Liver (tissue), 8 donors: ENCODE measurements at regions not wholly inside any gene's neighbourhood (a gene's known extent, or its start where the extent isn't known, plus 50 kb on each side); places are given as distances from the start of the nearest gene placed in this dataset.

Source experiments
- DNase-seq: peaks from one replicate; pipeline ENCODE4 v3.0.0-alpha.2; 2017; ENCODE audit warnings: low spot score
- H3K27ac ChIP-seq, 2 donors: one replicate each; pipeline ENCODE4 v1.7.0; 2013; ENCODE audit warnings: inconsistent platforms in 2 of 2, low read length in 2 of 2, control low read depth in 1 of 2, low read depth in 1 of 2, mild to moderate bottlenecking in 1 of 2
- H3K27me3 ChIP-seq, 4 donors: one replicate each; pipeline versions ENCODE4 v1.6.1 to v1.7.0; 2013; ENCODE audit warnings: low read length in 3 of 4, inconsistent platforms in 1 of 4, mild to moderate bottlenecking in 1 of 4, moderate library complexity in 1 of 4; ENCODE audit not compliant: control insufficient read depth in 4 of 4, insufficient read depth in 4 of 4
- H3K36me3 ChIP-seq, 4 donors: one replicate each; pipeline versions ENCODE4 v1.6.1 to v1.7.0; 2013; ENCODE audit warnings: low read length in 3 of 4, mild to moderate bottlenecking in 3 of 4, low read depth in 1 of 4, moderate library complexity in 1 of 4; ENCODE audit not compliant: control insufficient read depth in 4 of 4, insufficient read depth in 3 of 4
- H3K4me1 ChIP-seq, 4 donors: one replicate each; pipeline versions ENCODE4 v1.6.1 to v1.7.0; 2013; ENCODE audit warnings: low read length in 3 of 4, mild to moderate bottlenecking in 3 of 4, moderate library complexity in 1 of 4; ENCODE audit not compliant: control insufficient read depth in 4 of 4, insufficient read depth in 4 of 4
- H3K4me3 ChIP-seq, 3 donors: one replicate each; pipeline versions ENCODE4 v1.6.1 to v1.7.0; 2013; ENCODE audit warnings: low read length in 3 of 3, control low read depth in 1 of 3, low read depth in 1 of 3, mild to moderate bottlenecking in 1 of 3
- H3K9ac ChIP-seq, 2 donors: one replicate each; pipeline ENCODE4 v1.7.0; 2013; ENCODE audit warnings: low read length in 2 of 2, mild to moderate bottlenecking in 2 of 2, moderate library complexity in 2 of 2, control low read depth in 1 of 2, low read depth in 1 of 2
- H3K9me3 ChIP-seq, 4 donors: one replicate each; pipeline versions ENCODE4 v1.6.1 to v1.7.0; 2013; ENCODE audit warnings: low read length in 3 of 4; ENCODE audit not compliant: control insufficient read depth in 4 of 4
- ATF3 ChIP-seq: IDR thresholded peaks from 2 replicates; pipeline ENCODE4 v1.6.1; 2016; ENCODE audit warnings: antibody characterized with exemption
- CTCF ChIP-seq: fragments of 150-350 bp; IDR thresholded peaks from 2 replicates; pipeline ENCODE4 v1.5.1; 2017; ENCODE audit warnings: improper control_type of control experiment, low read depth, low read length; ENCODE audit not compliant: missing input control
- EGR1 ChIP-seq, 2 donors: IDR thresholded peaks; 2 replicates each; pipeline ENCODE4 v1.6.1; 2016 to 2018; ENCODE audit warnings: antibody characterized with exemption in 2 of 2, low read depth in 2 of 2
- FOXA1 ChIP-seq: IDR thresholded peaks from 2 replicates; pipeline ENCODE4 v1.6.1; 2016; ENCODE audit warnings: antibody characterized with exemption
- FOXA2 ChIP-seq: IDR thresholded peaks from 2 replicates; pipeline ENCODE4 v1.6.1; 2016; ENCODE audit warnings: antibody characterized with exemption
- GABPA ChIP-seq, 2 donors: IDR thresholded peaks in 1 of 2; conservative IDR thresholded peaks in 1 of 2; 2 replicates each; pipeline ENCODE4 v1.6.1; 2016; ENCODE audit warnings: antibody characterized with exemption in 2 of 2, mild to moderate bottlenecking in 1 of 2, moderate library complexity in 1 of 2
- HNF4A ChIP-seq, 2 donors: conservative IDR thresholded peaks; 2 replicates each; pipeline ENCODE4 v1.6.1; 2016; ENCODE audit warnings: antibody characterized with exemption in 2 of 2, mild to moderate bottlenecking in 2 of 2
- HNF4G ChIP-seq: IDR thresholded peaks from 2 replicates; pipeline ENCODE4 v1.6.1; 2016; ENCODE audit warnings: antibody characterized with exemption
- JUND ChIP-seq, 2 donors: IDR thresholded peaks; 2 replicates each; pipeline ENCODE4 v1.6.1; 2016; ENCODE audit warnings: antibody characterized with exemption in 2 of 2
- MAX ChIP-seq: IDR thresholded peaks from 2 replicates; pipeline ENCODE4 v1.6.1; 2016; ENCODE audit warnings: antibody characterized with exemption
- NR2F2 ChIP-seq: IDR thresholded peaks from 2 replicates; pipeline ENCODE4 v1.6.1; 2016; ENCODE audit warnings: antibody characterized with exemption
- RAD21 ChIP-seq, 2 donors: IDR thresholded peaks; 2 replicates each; pipeline ENCODE4 v1.6.1; 2016; ENCODE audit warnings: antibody characterized with exemption in 2 of 2, mild to moderate bottlenecking in 2 of 2
- REST ChIP-seq: IDR thresholded peaks from 2 replicates; pipeline ENCODE4 v1.6.1; 2016; ENCODE audit warnings: antibody characterized with exemption, mild to moderate bottlenecking
- RXRA ChIP-seq, 2 donors: IDR thresholded peaks; 2 replicates each; pipeline ENCODE4 v1.6.1; 2017 to 2018; ENCODE audit warnings: antibody characterized with exemption in 2 of 2, mild to moderate bottlenecking in 1 of 2
- SP1 ChIP-seq: IDR thresholded peaks from 2 replicates; pipeline ENCODE4 v1.6.1; 2018; ENCODE audit warnings: antibody characterized with exemption, mild to moderate bottlenecking
- TAF1 ChIP-seq: conservative IDR thresholded peaks from 2 replicates; pipeline ENCODE4 v1.6.1; 2016; ENCODE audit warnings: antibody characterized with exemption, mild to moderate bottlenecking
- YY1 ChIP-seq: IDR thresholded peaks from 2 replicates; pipeline ENCODE4 v1.6.1; 2016; ENCODE audit warnings: antibody characterized with exemption, mild to moderate bottlenecking
- ZBTB33 ChIP-seq: IDR thresholded peaks from 2 replicates; pipeline ENCODE4 v1.6.1; 2016; ENCODE audit warnings: antibody characterized with exemption
- WGBS: extraction: QIAGEN DNeasy Blood & Tissue Kit; methylation state at CpG from one replicate; pipeline ENCODE4 v1.1.7; 2013; 5-methylcytosine and 5-hydroxymethylcytosine counted together
- donor health status: healthy.
- donor health status: healthy.
- donor health status: healthy.
- donor health status: healthy.
- donor health status: healthy.

- no peak overlapping the region for H3K9ac ChIP-seq
- no peak overlapping the region for H3K27ac ChIP-seq
- TF ChIP-seq FOXA1 (no peak), RAD21 (IDR thresholded peaks at IDR 0.05) (peak in 1 of 2 donors; percentile 45), JUND (IDR thresholded peaks at IDR 0.05) (no peak)
- no peaks in the 10 kb centered on the region for H3K36me3 ChIP-seq
- 93% methylated on average over 2 of the region's 2 CpGs for WGBS
- no peak overlapping the region for H3K4me3 ChIP-seq
- H3K9me3 ChIP-seq: no peaks in the 10 kb centered on the region
- DNase-seq: no peak
- H3K27me3 ChIP-seq: no peaks in the 10 kb centered on the region
- no peaks in the 10 kb centered on the region for H3K4me1 ChIP-seq
These were observed 75.3 kb upstream of the ZDHHC17 start for GRCh38 chr12:76688631-76689030.

- 92% methylated on average over 6 of the region's 6 CpGs for WGBS
- no peaks in the 10 kb centered on the region for H3K27me3 ChIP-seq
- no peak for DNase-seq
- H3K36me3 ChIP-seq: no peaks in the 10 kb centered on the region
- no peak overlapping the region for H3K4me3 ChIP-seq
- TF ChIP-seq MAX: no peak
- TF ChIP-seq FOXA1: no peak
- no peak for TF ChIP-seq HNF4G
- TF ChIP-seq NR2F2: no peak
- no peaks in the 10 kb centered on the region for H3K9me3 ChIP-seq
- H3K4me1 ChIP-seq: no peaks in the 10 kb centered on the region
- no peak overlapping the region for H3K9ac ChIP-seq
- no peak overlapping the region for H3K27ac ChIP-seq
These were observed 72.8 kb upstream of the ZDHHC17 start for GRCh38 chr12:76690921-76691700.

- TF ChIP-seq ZBTB33 (no peak), REST (no peak), GABPA (IDR thresholded peaks at IDR 0.05 in 1 of 2, conservative IDR thresholded peaks at IDR 0.05 in 1 of 2) (no peak), HNF4A (conservative IDR thresholded peaks at IDR 0.05) (no peak), YY1 (no peak), HNF4G (no peak), MAX (no peak), FOXA2 (no peak), ATF3 (no peak), NR2F2 (no peak), FOXA1 (no peak), TAF1 (no peak), JUND (IDR thresholded peaks at IDR 0.05) (no peak), EGR1 (IDR thresholded peaks at IDR 0.05; ENCODE audit: low read depth in 2 of 2) (no peak), RAD21 (IDR thresholded peaks at IDR 0.05) (no peak), SP1 (no peak), RXRA (IDR thresholded peaks at IDR 0.05) (no peak), CTCF (no peak)
- WGBS: 86% methylated on average over 3 of the region's 3 CpGs
- Histone ChIP-seq H3K9ac (no peak overlapping the region), H3K4me1 (no peaks in the 10 kb centered on the region), H3K27ac (no peak overlapping the region), H3K9me3 (no peaks in the 10 kb centered on the region), H3K4me3 (no peak overlapping the region), H3K27me3 (no peaks in the 10 kb centered on the region), H3K36me3 (no peaks in the 10 kb centered on the region)
- DNase-seq: no peak
These were observed 71.1 kb upstream of the ZDHHC17 start for GRCh38 chr12:76692846-76693245.
